K562 (cell line): ENCODE measurements at regions not wholly inside any gene's neighbourhood (a gene's known extent, or its start where the extent isn't known, plus 50 kb on each side); places are given as distances from the start of the nearest gene placed in this dataset.
"Not testable (repeated sequence)": the region's sequence is repeated elsewhere in the genome, so short reads cannot be mapped to it uniquely, and the experiment has no call there.

Source experiments
- ATAC-seq: fragments of 200-7000 bp; cut with Tn5 transposase; 3 replicates; pipeline ENCODE4 v1.9.1; 2020; ENCODE audit warnings: moderate library complexity
- BruUV-seq: library from RNA; stranded (reverse); fragments of 400-500 nt; replicated peaks from 2 replicates; lab custom pipeline; 2021; lab: Mats Ljungman, UMichigan
- CTCF ChIA-PET: fragments of 300-600 bp; formaldehyde crosslinking; extraction: SDS; loops from one replicate; lab custom pipeline; 2021; ENCODE audit warnings: low intra/inter-chr PET ratio; lab: Yijun Ruan, JAX
- POLR2A ChIA-PET: fragments of 300-600, 350-650 bp; sonication (Branson Sonifier 250); formaldehyde crosslinking; extraction: SDS; loops from one replicate; lab custom pipeline; 2021; ENCODE audit warnings: antibody characterized with exemption, inconsistent platforms; lab: Yijun Ruan, JAX
- DNase-seq, 4 experiments: peaks; one replicate each; pipeline versions ENCODE4 v3.0.0 to v3.0.0-alpha.2; 2011 to 2018; ENCODE audit warnings: low spot score in 3 of 4, mixed read lengths in 3 of 4; ENCODE audit errors: extremely low read depth in 1 of 4
- FAIRE-seq: peaks from 2 replicates; lab custom pipeline; 2011; peaks lifted over from hg19 to GRCh38; lab: Jason Lieb, UNC
- H2AFZ ChIP-seq: 2 replicates; pipeline ENCODE4 v1.6.0; 2011; ENCODE audit warnings: low read depth, low read length, control low read depth, inconsistent platforms
- H3K27ac ChIP-seq: fragments of 200-600 bp; 3 replicates; pipeline ENCODE4 v1.8.0; 2011; ENCODE audit warnings: low read depth, mild to moderate bottlenecking, control low read depth, inconsistent platforms, low read length, moderate library complexity, mixed read lengths; ENCODE audit errors: extremely low read depth
- H3K27me3 ChIP-seq, 2 experiments: fragments of 300-600 bp in 1 of 2; 2 replicates in 1 of 2; 3 replicates in 1 of 2; pipeline versions ENCODE4 v1.6.0 to v1.8.0; 2011; ENCODE audit warnings: inconsistent platforms in 2 of 2, low read length in 2 of 2, mild to moderate bottlenecking in 1 of 2, mixed read lengths in 1 of 2, moderate library complexity in 1 of 2; ENCODE audit not compliant: control insufficient read depth in 2 of 2, insufficient read depth in 2 of 2
- H3K36me3 ChIP-seq: fragments of 300-600 bp; 3 replicates; pipeline ENCODE4 v1.8.0; 2011; ENCODE audit warnings: mild to moderate bottlenecking, low read length, inconsistent platforms; ENCODE audit not compliant: control insufficient read depth, insufficient read depth
- H3K4me1 ChIP-seq, 2 experiments: fragments of 200-600 bp in 1 of 2; replicated peaks in 1 of 2; 2 replicates in 1 of 2; 3 replicates in 1 of 2; pipeline versions ENCODE4 v1.5.1 to v1.8.0; 2011; ENCODE audit warnings: inconsistent platforms in 2 of 2, low read length in 2 of 2, mild to moderate bottlenecking in 1 of 2, mixed read lengths in 1 of 2, moderate library complexity in 1 of 2; ENCODE audit not compliant: control insufficient read depth in 2 of 2, insufficient read depth in 2 of 2
- H3K4me2 ChIP-seq: 2 replicates; pipeline ENCODE4 v1.6.1; 2011; ENCODE audit warnings: low read length, control low read depth, inconsistent platforms, mixed read lengths; ENCODE audit not compliant: insufficient read depth
- H3K4me3 ChIP-seq: fragments of 200-600 bp; sonication (generic), shearing (Covaris generic); 2 replicates; pipeline ENCODE4 v1.5.1; 2016; ENCODE audit warnings: control low read depth, inconsistent platforms
- H3K79me2 ChIP-seq: fragments of 200-600 bp; 3 replicates; pipeline ENCODE4 v1.8.0; 2011; ENCODE audit warnings: low read length, inconsistent platforms; ENCODE audit not compliant: control insufficient read depth, insufficient read depth
- H3K9ac ChIP-seq, 2 experiments: 2 replicates each; pipeline versions ENCODE4 v1.6.0 to v1.6.1; 2011; ENCODE audit warnings: low read depth in 2 of 2, low read length in 2 of 2, control low read depth in 1 of 2, inconsistent platforms in 1 of 2, mild to moderate bottlenecking in 1 of 2, mixed read lengths in 1 of 2; ENCODE audit not compliant: insufficient read depth in 1 of 2
- H3K9me1 ChIP-seq: one replicate; pipeline ENCODE4 v1.6.0; 2011; ENCODE audit warnings: inconsistent platforms, mild to moderate bottlenecking, low read length, moderate library complexity; ENCODE audit not compliant: control insufficient read depth, insufficient read depth
- H3K9me3 ChIP-seq: replicated peaks from 2 replicates; pipeline ENCODE4 v1.5.1; 2011; ENCODE audit warnings: low read depth, low read length, inconsistent platforms; ENCODE audit not compliant: control insufficient read depth, insufficient read depth
- H4K20me1 ChIP-seq: replicated peaks from 2 replicates; pipeline ENCODE4 v1.6.1; 2011; ENCODE audit warnings: low read length, inconsistent platforms, mixed read lengths; ENCODE audit not compliant: control insufficient read depth, insufficient read depth
- FOXA3 ChIP-seq, 2 experiments: fragments of 450-650 bp in 1 of 2; sonication (generic) in 1 of 2; formaldehyde crosslinking; IDR thresholded peaks in 1 of 2; conservative IDR thresholded peaks in 1 of 2; 2 replicates each; pipeline versions ENCODE4 v1.4.0 to v1.8.0; 2020 to 2022; ENCODE audit warnings: mild to moderate bottlenecking in 2 of 2, missing genetic modification reagents in 1 of 2
- WGBS: fragments of 100-300 bp; shearing (Covaris generic); methylation state at CpG from one replicate; pipeline ENCODE4 v1.1.6; 2016; ENCODE audit warnings: low coverage, mixed read lengths; ENCODE audit not compliant: insufficient coverage; ENCODE audit errors: missing lambda C conversion rate; 5-methylcytosine and 5-hydroxymethylcytosine counted together
- in situ Hi-C: fragments of 300-500 bp; cut with MboI; formaldehyde crosslinking; loops from 4 replicates; pipeline ENCODE4 v1.15.0; 2018; ENCODE audit warnings: inconsistent platforms, mixed read lengths
- intact Hi-C: fragments of 100-400 bp; cut with micrococcal nuclease; formaldehyde crosslinking; loops from 2 replicates; pipeline ENCODE4 v1.14.2; 2022
- TF ChIP-seq, protein P1 (sequence below): fragments of 450-650 bp; IDR thresholded peaks from 2 replicates; pipeline ENCODE4 v1.6.1; 2018; ENCODE audit not compliant: partially characterized antibody

- H3K4me3 ChIP-seq, H3K9ac ChIP-seq: not testable (repeated sequence)
- TF ChIP-seq, protein P1, sequence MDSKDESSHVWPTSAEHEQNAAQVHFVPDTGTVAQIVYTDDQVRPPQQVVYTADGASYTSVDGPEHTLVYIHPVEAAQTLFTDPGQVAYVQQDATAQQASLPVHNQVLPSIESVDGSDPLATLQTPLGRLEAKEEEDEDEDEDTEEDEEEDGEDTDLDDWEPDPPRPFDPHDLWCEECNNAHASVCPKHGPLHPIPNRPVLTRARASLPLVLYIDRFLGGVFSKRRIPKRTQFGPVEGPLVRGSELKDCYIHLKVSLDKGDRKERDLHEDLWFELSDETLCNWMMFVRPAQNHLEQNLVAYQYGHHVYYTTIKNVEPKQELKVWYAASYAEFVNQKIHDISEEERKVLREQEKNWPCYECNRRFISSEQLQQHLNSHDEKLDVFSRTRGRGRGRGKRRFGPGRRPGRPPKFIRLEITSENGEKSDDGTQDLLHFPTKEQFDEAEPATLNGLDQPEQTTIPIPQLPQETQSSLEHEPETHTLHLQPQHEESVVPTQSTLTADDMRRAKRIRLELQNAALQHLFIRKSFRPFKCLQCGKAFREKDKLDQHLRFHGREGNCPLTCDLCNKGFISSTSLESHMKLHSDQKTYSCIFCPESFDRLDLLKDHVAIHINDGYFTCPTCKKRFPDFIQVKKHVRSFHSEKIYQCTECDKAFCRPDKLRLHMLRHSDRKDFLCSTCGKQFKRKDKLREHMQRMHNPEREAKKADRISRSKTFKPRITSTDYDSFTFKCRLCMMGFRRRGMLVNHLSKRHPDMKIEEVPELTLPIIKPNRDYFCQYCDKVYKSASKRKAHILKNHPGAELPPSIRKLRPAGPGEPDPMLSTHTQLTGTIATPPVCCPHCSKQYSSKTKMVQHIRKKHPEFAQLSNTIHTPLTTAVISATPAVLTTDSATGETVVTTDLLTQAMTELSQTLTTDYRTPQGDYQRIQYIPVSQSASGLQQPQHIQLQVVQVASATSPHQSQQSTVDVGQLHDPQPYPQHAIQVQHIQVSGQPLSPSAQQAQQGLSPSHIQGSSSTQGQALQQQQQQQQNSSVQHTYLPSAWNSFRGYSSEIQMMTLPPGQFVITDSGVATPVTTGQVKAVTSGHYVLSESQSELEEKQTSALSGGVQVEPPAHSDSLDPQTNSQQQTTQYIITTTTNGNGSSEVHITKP, result peak; percentile 81
- peak in 1 of 2 experiments; percentile 50; a peak in 1 of 4 replicates for TF ChIP-seq FOXA3 (CRISPR knock-in tag; conservative IDR thresholded peaks at IDR 0.05 in 1 of 2, IDR thresholded peaks at IDR 0.05 in 1 of 2)
- TF ChIP-seq, all 486 proteins: peak for 2; not testable (repeated sequence) for 484
- H3K4me1 ChIP-seq, H3K9me1 ChIP-seq, DNase-seq, H3K4me2 ChIP-seq, FAIRE-seq, H3K36me3 ChIP-seq, ATAC-seq, H3K9me3 ChIP-seq, in situ Hi-C loops, BruUV-seq, intact Hi-C loops, H4K20me1 ChIP-seq, H3K27ac ChIP-seq, H3K79me2 ChIP-seq, H3K27me3 ChIP-seq, CTCF ChIA-PET: not testable (repeated sequence)
- peak overlapping the region; percentile 55; the same call in 1 of the 2 replicates for H2AFZ ChIP-seq
- WGBS, result 73% methylated on average over 4 of the region's 4 CpGs
- POLR2A ChIA-PET, result interaction anchor here (0.7 kb wide), 1 partner anchor 43 kb away, joined by 3 read pairs; no protein-coding TSS in a partner anchor
Measured at GRCh38 chr2:144638250-144638649, 118.3 kb upstream of the ZEB2 start.

- H3K4me1 ChIP-seq, BruUV-seq, H2AFZ ChIP-seq, ATAC-seq, FAIRE-seq, DNase-seq, in situ Hi-C loops, H3K79me2 ChIP-seq, H3K27me3 ChIP-seq, H3K27ac ChIP-seq, POLR2A ChIA-PET, H3K36me3 ChIP-seq, CTCF ChIA-PET, H3K9me3 ChIP-seq, intact Hi-C loops, H3K4me3 ChIP-seq, H4K20me1 ChIP-seq, H3K4me2 ChIP-seq, H3K9ac ChIP-seq, H3K9me1 ChIP-seq: not testable (repeated sequence)
- WGBS, result 25% methylated on average over 1 of the region's 1 CpG
Measured at GRCh38 chr2:144636860-144637259, 116.9 kb upstream of the ZEB2 start.
